Stomach smooth muscle (tissue), 2 donors: ENCODE measurements at regions not wholly inside any gene's neighbourhood (a gene's known extent, or its start where the extent isn't known, plus 50 kb on each side); places are given as distances from the start of the nearest gene placed in this dataset.
"Not testable (repeated sequence)": the region's sequence is repeated elsewhere in the genome, so short reads cannot be mapped to it uniquely, and the experiment has no call there.

ENCODE experiments used
- H3K27ac ChIP-seq: one replicate; pipeline ENCODE4 v1.7.0; 2013; ENCODE audit warnings: mild to moderate bottlenecking, low read length, inconsistent platforms
- H3K27me3 ChIP-seq, 2 donors: one replicate each; pipeline ENCODE4 v1.7.0; 2013; ENCODE audit warnings: low read length in 2 of 2; ENCODE audit not compliant: insufficient read depth in 2 of 2, control insufficient read depth in 1 of 2
- H3K36me3 ChIP-seq, 2 donors: one replicate each; pipeline ENCODE4 v1.7.0; 2013; ENCODE audit warnings: low read length in 2 of 2; ENCODE audit not compliant: control insufficient read depth in 2 of 2, insufficient read depth in 2 of 2
- H3K4me1 ChIP-seq: one replicate; pipeline ENCODE4 v1.7.0; 2013; ENCODE audit warnings: low read length; ENCODE audit not compliant: control insufficient read depth, insufficient read depth
- H3K4me3 ChIP-seq, 2 donors: one replicate each; pipeline ENCODE4 v1.7.0; 2013; ENCODE audit warnings: low read length in 2 of 2
- H3K9ac ChIP-seq, 2 donors: one replicate each; pipeline ENCODE4 v1.7.0; 2013; ENCODE audit warnings: low read length in 2 of 2, mild to moderate bottlenecking in 1 of 2
- H3K9me3 ChIP-seq, 2 donors: one replicate each; pipeline ENCODE4 v1.7.0; 2013; ENCODE audit warnings: low read length in 2 of 2; ENCODE audit not compliant: control insufficient read depth in 2 of 2
- donor health status: healthy.
- donor health status: Pancreatic carcinoma.

DNA sequence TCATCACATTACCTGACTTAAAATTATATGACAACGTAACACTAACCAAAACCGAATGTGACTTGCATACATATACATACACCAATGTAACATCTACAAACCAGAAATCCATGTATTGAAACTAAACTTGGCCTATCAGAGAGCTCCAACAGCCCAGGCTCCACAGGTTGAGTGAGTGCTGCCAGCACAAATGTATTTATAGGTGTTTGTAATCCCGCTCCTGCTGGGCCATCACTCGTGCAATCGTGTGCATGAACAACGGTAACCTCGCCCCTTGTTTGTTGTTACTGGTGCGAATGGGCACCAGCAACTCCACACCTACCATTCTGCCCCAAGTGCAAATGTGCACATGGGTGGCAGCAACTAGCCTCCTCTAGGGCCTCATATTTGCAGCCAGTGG lies 165.7 kb upstream of the XIST start:
- Histone ChIP-seq H3K27me3 (no peaks in the 10 kb centered on the region), H3K36me3 (no peaks in the 10 kb centered on the region), H3K4me1 (no peaks in the 10 kb centered on the region)

GRCh38 chrX:74015379-74016019 lies 163.0 kb upstream of the XIST start:
- Histone ChIP-seq H3K9me3 (no peaks in the 10 kb centered on the region), H3K27ac (no peak overlapping the region), H3K27me3 (no peaks in the 10 kb centered on the region), H3K36me3 (no peaks in the 10 kb centered on the region), H3K4me1 (no peaks in the 10 kb centered on the region), H3K9ac (no peak overlapping the region), H3K4me3 (no peak overlapping the region)

More for the DNA sequence above, 165.7 kb upstream of the XIST start:
- Histone ChIP-seq H3K4me3 (no peak overlapping the region), H3K27ac (no peak overlapping the region), H3K9ac (no peak overlapping the region), H3K9me3 (no peaks in the 10 kb centered on the region)

DNA sequence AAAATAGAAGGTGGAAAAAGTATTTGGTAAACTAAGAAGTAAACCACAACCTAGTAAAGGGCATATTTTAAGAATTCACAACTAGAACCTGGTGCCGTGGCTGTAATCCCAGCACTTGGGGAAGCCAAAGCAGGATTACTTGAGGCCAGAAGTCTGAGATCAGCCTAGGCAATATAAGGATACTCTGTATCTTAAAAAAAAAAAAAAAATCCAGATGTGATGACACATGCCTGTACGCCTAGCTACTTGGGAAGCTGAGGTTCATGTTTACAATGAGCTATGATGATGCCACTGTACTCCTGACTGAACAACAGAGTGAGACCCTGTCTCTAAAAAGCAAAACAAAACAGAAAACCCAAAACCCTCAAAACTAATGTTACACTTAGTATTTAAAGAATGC lies 156.5 kb upstream of the XIST start:
- no peak overlapping the region for H3K9ac ChIP-seq
- no peaks in the 10 kb centered on the region for H3K9me3 ChIP-seq
- H3K36me3 ChIP-seq: no peaks in the 10 kb centered on the region
- no peak overlapping the region for H3K4me3 ChIP-seq
- H3K27ac ChIP-seq: no peak overlapping the region
- no peaks in the 10 kb centered on the region for H3K27me3 ChIP-seq
- no peaks in the 10 kb centered on the region for H3K4me1 ChIP-seq

DNA sequence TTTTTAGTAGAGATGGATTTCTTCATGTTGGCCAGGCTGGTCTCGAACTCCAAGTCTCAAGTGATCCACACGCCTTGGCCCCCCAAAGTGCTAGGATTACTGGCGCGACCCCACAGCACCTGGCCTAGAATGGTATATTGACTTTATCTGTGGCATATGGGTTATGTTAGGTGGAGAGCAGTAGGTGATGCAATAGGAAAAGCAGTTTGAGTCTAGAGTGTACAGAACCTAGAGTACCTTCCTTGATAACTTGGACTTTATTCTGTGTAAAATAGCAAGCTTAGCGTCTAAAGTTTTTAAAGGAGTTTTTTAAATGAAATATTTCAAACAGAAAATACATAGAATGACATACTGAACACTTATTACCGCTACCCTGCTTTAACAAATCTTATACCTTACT lies 139.5 kb upstream of the XIST start:
- no peak overlapping the region for H3K27ac ChIP-seq
- no peaks in the 10 kb centered on the region for H3K36me3 ChIP-seq
- H3K9ac ChIP-seq: no peak overlapping the region
- H3K4me3 ChIP-seq: no peak overlapping the region
- H3K4me1 ChIP-seq: no peaks in the 10 kb centered on the region
- H3K9me3 ChIP-seq: no peaks in the 10 kb centered on the region
- no peaks in the 10 kb centered on the region for H3K27me3 ChIP-seq

DNA sequence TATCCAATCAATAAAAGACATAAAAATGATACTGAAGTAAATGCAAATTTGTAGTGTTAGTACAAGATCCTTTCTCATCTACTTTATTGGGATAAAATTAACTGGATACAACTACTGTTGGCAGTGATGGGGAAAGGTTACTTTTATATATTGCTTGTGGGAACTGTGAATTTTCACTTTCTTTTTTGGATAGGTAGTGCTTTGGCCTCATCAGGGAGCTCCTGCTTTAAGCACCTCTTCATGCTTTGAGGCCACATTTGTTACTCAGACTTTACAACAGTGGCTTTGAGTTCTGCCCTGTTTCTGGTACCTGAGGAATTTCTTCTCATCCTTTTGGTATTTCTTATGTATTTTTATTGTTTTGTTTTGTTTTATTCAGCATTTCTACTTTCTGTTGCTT lies 134.7 kb upstream of the XIST start:
- Histone ChIP-seq H3K9ac (no peak overlapping the region), H3K36me3 (no peaks in the 10 kb centered on the region), H3K4me3 (no peak overlapping the region), H3K4me1 (no peaks in the 10 kb centered on the region), H3K27ac (no peak overlapping the region), H3K9me3 (no peaks in the 10 kb centered on the region), H3K27me3 (no peaks in the 10 kb centered on the region)

- Histone ChIP-seq H3K9ac (no peak overlapping the region), H3K27ac (no peak overlapping the region)
These were observed 127.1 kb upstream of the XIST start for GRCh38 chrX:73979551-73980131.

DNA sequence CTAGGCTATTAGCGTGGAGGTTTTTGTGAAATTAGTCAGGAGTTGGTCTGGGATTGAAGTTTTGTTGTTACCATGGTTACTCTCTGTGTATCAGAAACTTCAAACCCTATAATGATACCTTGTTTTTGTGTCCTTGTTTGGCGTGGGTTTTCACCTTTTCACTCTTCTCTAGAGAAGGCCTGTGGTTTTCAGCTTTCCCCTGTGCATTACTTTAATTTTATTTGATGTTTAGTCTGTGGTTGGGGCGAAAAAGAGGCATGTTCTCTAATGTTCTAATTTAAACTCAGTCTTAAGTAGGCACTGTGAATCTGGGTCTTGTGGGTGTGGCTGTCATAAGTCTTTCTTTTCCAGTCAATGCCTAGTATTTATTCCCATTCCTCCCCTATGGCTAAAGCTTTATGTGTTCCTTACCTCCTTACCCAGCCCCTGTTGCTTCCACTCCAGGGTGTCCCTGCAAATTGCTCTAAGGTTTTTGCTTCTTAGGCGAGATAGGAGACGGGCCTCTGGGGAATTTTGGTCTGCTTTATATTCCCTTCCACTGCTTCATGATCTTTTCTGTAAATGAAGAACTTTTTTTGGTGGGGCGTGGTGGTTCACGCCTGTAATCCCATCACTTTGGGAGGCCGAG lies 125.1 kb upstream of the XIST start:
- H3K36me3 ChIP-seq: no peaks in the 10 kb centered on the region
- no peak overlapping the region for H3K9ac ChIP-seq
- no peak overlapping the region for H3K4me3 ChIP-seq
- H3K27ac ChIP-seq: no peak overlapping the region
- no peaks in the 10 kb centered on the region for H3K9me3 ChIP-seq
- H3K4me1 ChIP-seq: no peaks in the 10 kb centered on the region
- no peaks in the 10 kb centered on the region for H3K27me3 ChIP-seq

More at GRCh38 chrX:73979551-73980131, 127.1 kb upstream of the XIST start:
- Histone ChIP-seq H3K4me1 (no peaks in the 10 kb centered on the region), H3K9me3 (no peaks in the 10 kb centered on the region), H3K27me3 (no peaks in the 10 kb centered on the region), H3K36me3 (no peaks in the 10 kb centered on the region), H3K4me3 (no peak overlapping the region)

DNA sequence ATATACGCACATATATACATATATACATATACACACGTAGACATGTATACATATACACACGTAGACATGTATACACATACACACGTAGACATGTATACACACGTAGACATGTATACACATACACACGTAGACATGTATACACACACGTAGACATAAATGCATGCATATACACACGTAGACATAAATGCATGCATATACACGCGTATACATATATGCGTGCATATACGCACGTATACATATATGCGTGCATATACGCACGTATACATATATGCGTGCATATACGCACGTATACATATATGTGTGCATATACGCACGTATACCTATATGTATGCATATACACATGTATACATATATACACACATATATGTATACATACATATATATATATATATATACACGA lies 114.9 kb upstream of the XIST start:
- not testable (repeated sequence) for H3K4me1 ChIP-seq, H3K36me3 ChIP-seq

DNA sequence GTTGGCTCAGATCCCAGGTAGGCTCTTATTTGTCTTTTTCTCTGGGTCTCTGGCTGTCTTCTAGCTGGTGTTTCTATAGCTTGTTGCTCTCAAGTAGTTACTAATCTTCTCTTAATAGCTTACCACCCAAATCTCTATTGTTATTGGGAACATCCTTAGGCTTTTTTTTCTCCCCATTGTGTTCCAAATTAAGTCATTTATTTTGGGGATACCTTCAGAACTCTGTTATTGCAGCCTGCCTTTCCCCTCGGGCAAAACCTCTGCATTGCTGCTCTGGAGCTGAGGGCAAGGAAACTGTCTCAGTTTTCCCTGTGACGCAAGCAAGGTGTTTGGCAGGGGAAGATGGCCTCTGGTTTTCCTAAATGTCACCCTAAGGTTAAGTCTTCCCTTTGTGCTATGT lies 113.3 kb upstream of the XIST start:
- Histone ChIP-seq H3K27me3 (no peaks in the 10 kb centered on the region), H3K4me1 (no peaks in the 10 kb centered on the region), H3K27ac (no peak overlapping the region), H3K9ac (no peak overlapping the region), H3K9me3 (no peaks in the 10 kb centered on the region), H3K36me3 (no peaks in the 10 kb centered on the region), H3K4me3 (no peak overlapping the region)

More for the DNA sequence above, 114.9 kb upstream of the XIST start:
- H3K4me3 ChIP-seq, H3K9me3 ChIP-seq, H3K9ac ChIP-seq, H3K27me3 ChIP-seq, H3K27ac ChIP-seq: not testable (repeated sequence)

GRCh38 chrX:73964579-73964978 lies 112.1 kb upstream of the XIST start:
- H3K4me1 ChIP-seq: no peaks in the 10 kb centered on the region
- H3K9ac ChIP-seq: no peak overlapping the region
- no peaks in the 10 kb centered on the region for H3K9me3 ChIP-seq
- no peak overlapping the region for H3K4me3 ChIP-seq
- no peaks in the 10 kb centered on the region for H3K36me3 ChIP-seq
- no peak overlapping the region for H3K27ac ChIP-seq
- no peaks in the 10 kb centered on the region for H3K27me3 ChIP-seq

- Histone ChIP-seq H3K4me1 (no peaks in the 10 kb centered on the region), H3K27ac (no peak overlapping the region), H3K36me3 (no peaks in the 10 kb centered on the region)
These were observed 111.2 kb upstream of the XIST start for GRCh38 chrX:73963682-73964081.

More at GRCh38 chrX:73963682-73964081, 111.2 kb upstream of the XIST start:
- Histone ChIP-seq H3K27me3 (no peaks in the 10 kb centered on the region), H3K9ac (no peak overlapping the region), H3K9me3 (no peaks in the 10 kb centered on the region), H3K4me3 (no peak overlapping the region)
